ENCODE measurements at regions not wholly inside any gene's neighbourhood (a gene's known extent, or its start where the extent isn't known, plus 50 kb on each side); places are given as distances from the start of the nearest gene placed in this dataset.

- H3K79me2 ChIP-seq (ENCODE audit: control insufficient read depth, insufficient read depth, low read length), result no peaks in the 10 kb centered on the region
- no peaks in the 10 kb centered on the region for H3K4me1 ChIP-seq (ENCODE audit: control insufficient read depth, extremely low read depth, insufficient read depth, low read length)
- FAIRE-seq (no peak), DNase-seq (ENCODE audit: low read depth, low spot score) (no peak)
- H3K4me3 ChIP-seq (ENCODE audit: control insufficient read depth in 2 of 3, extremely low read depth in 1 of 3, insufficient read depth in 2 of 3, low read depth in 1 of 3, low read length in 3 of 3), result no peak overlapping the region
- H3K9me1 ChIP-seq (ENCODE audit: control insufficient read depth, extremely low read depth, insufficient read depth, low read length), result no peaks in the 10 kb centered on the region
- H3K4me2 ChIP-seq (ENCODE audit: control insufficient read depth, extremely low read depth, insufficient read depth, low read depth, low read length), result peak overlapping the region; percentile 23
- H3K36me3 ChIP-seq (ENCODE audit: control insufficient read depth in 2 of 2, extremely low read depth in 1 of 2, insufficient read depth in 2 of 2, low read length in 2 of 2), result no peaks in the 10 kb centered on the region
- H3K9ac ChIP-seq (ENCODE audit: control insufficient read depth, extremely low read depth, insufficient read depth, low read length), result no peak overlapping the region
- peaks cover 5% of the 10 kb centered on the region for H3K27me3 ChIP-seq (ENCODE audit: control insufficient read depth, extremely low read depth, insufficient read depth, low read length)
- TF ChIP-seq, protein P1, sequence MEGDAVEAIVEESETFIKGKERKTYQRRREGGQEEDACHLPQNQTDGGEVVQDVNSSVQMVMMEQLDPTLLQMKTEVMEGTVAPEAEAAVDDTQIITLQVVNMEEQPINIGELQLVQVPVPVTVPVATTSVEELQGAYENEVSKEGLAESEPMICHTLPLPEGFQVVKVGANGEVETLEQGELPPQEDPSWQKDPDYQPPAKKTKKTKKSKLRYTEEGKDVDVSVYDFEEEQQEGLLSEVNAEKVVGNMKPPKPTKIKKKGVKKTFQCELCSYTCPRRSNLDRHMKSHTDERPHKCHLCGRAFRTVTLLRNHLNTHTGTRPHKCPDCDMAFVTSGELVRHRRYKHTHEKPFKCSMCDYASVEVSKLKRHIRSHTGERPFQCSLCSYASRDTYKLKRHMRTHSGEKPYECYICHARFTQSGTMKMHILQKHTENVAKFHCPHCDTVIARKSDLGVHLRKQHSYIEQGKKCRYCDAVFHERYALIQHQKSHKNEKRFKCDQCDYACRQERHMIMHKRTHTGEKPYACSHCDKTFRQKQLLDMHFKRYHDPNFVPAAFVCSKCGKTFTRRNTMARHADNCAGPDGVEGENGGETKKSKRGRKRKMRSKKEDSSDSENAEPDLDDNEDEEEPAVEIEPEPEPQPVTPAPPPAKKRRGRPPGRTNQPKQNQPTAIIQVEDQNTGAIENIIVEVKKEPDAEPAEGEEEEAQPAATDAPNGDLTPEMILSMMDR (optimal IDR thresholded peaks at IDR 0.05 in 1 of 3, IDR thresholded peaks at IDR 0.05 in 1 of 3, conservative IDR thresholded peaks at IDR 0.05 in 1 of 3; ENCODE audit: extremely low read depth in 1 of 3, insufficient read depth in 2 of 3, low read length in 3 of 3), result peak in 1 of 3 experiments; percentile 8
- no peak for TF ChIP-seq EZH2 (IDR thresholded peaks at IDR 0.05; ENCODE audit: low read length)
- no peaks in the 10 kb centered on the region for H4K20me1 ChIP-seq (ENCODE audit: control insufficient read depth, extremely low read depth, insufficient read depth, low read length)
- dilution Hi-C loops (cut with MboI; ENCODE audit: extremely low pct_ligation_motif_present, low sequenced_read_pairs), result no loop called here
- no peaks in the 10 kb centered on the region for H3K9me3 ChIP-seq (ENCODE audit: control insufficient read depth, low read depth, low read length)
- H2AFZ ChIP-seq (ENCODE audit: control insufficient read depth, low read length), result peak overlapping the region; percentile 8
- no peak overlapping the region for H3K27ac ChIP-seq (ENCODE audit: control insufficient read depth, insufficient read depth, low read length)
Observed at GRCh38 chr1:232249861-232250777, 379.8 kb downstream of the SIPA1L2 start.

GRCh38 chr1:232249339-232249738 is 380.6 kb downstream of the SIPA1L2 start:
- no peak overlapping the region for H3K4me2 ChIP-seq (ENCODE audit: control insufficient read depth, extremely low read depth, insufficient read depth, low read depth, low read length)

More at GRCh38 chr1:232249339-232249738, 380.6 kb downstream of the SIPA1L2 start:
- no peaks in the 10 kb centered on the region for H3K79me2 ChIP-seq (ENCODE audit: control insufficient read depth, insufficient read depth, low read length)
- H3K4me3 ChIP-seq (ENCODE audit: control insufficient read depth in 2 of 3, extremely low read depth in 1 of 3, insufficient read depth in 2 of 3, low read depth in 1 of 3, low read length in 3 of 3), result no peak overlapping the region
- H3K4me1 ChIP-seq (ENCODE audit: control insufficient read depth, extremely low read depth, insufficient read depth, low read length), result no peaks in the 10 kb centered on the region
- H3K36me3 ChIP-seq (ENCODE audit: control insufficient read depth in 2 of 2, extremely low read depth in 1 of 2, insufficient read depth in 2 of 2, low read length in 2 of 2), result no peaks in the 10 kb centered on the region
- no peak overlapping the region for H3K9ac ChIP-seq (ENCODE audit: control insufficient read depth, extremely low read depth, insufficient read depth, low read length)
- no peak overlapping the region for H3K27ac ChIP-seq (ENCODE audit: control insufficient read depth, insufficient read depth, low read length)
- no peaks in the 10 kb centered on the region for H3K9me3 ChIP-seq (ENCODE audit: control insufficient read depth, low read depth, low read length)
- H3K27me3 ChIP-seq (ENCODE audit: control insufficient read depth, extremely low read depth, insufficient read depth, low read length), result peaks cover 5% of the 10 kb centered on the region
- dilution Hi-C loops (cut with MboI; ENCODE audit: extremely low pct_ligation_motif_present, low sequenced_read_pairs), result no loop called here
- no peak for DNase-seq (ENCODE audit: low read depth, low spot score)
- FAIRE-seq, result no peak
- no peaks in the 10 kb centered on the region for H4K20me1 ChIP-seq (ENCODE audit: control insufficient read depth, extremely low read depth, insufficient read depth, low read length)
- no peak overlapping the region for H2AFZ ChIP-seq (ENCODE audit: control insufficient read depth, low read length)
- TF ChIP-seq, protein P1 (optimal IDR thresholded peaks at IDR 0.05 in 1 of 3, IDR thresholded peaks at IDR 0.05 in 1 of 3, conservative IDR thresholded peaks at IDR 0.05 in 1 of 3; ENCODE audit: extremely low read depth in 1 of 3, insufficient read depth in 2 of 3, low read length in 3 of 3), result no peak
- no peak for TF ChIP-seq EZH2 (IDR thresholded peaks at IDR 0.05; ENCODE audit: low read length)
- no peaks in the 10 kb centered on the region for H3K9me1 ChIP-seq (ENCODE audit: control insufficient read depth, extremely low read depth, insufficient read depth, low read length)

All from keratinocyte (primary cell).